Right renal pelvis (tissue), 4 donors: ENCODE measurements at regions not wholly inside any gene's neighbourhood (a gene's known extent, or its start where the extent isn't known, plus 50 kb on each side); places are given as distances from the start of the nearest gene placed in this dataset.
"Not testable (repeated sequence)": the region's sequence is repeated elsewhere in the genome, so short reads cannot be mapped to it uniquely, and the experiment has no call there.

ENCODE experiments used
- DNase-seq, 4 donors: peaks; one replicate each; pipeline ENCODE4 v3.0.0-alpha.2; 2013; ENCODE audit warnings: low read depth in 4 of 4, low spot score in 3 of 4, missing footprints in 1 of 4

DNA sequence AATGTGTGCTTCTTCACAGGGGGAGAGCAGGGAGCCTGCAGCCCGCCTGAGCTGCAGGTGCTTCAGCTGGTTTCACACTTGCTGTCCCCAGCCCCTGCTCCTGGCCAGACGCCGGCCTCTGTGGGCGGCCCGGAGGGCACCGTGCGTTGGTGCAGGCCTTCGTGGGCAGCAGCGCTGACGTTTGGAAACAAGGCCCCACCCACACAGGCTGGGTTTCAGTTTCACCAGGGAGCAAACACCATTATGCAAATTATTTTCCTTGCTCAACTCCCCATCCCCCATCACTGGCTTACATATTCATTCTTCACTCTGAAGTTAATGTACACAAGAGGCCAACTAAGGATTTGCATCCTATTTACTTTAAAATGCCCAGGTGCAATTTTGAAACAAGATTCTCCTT is 343.2 kb downstream of the BCL2L11 start:
- DNase-seq, result not testable (repeated sequence)

DNA sequence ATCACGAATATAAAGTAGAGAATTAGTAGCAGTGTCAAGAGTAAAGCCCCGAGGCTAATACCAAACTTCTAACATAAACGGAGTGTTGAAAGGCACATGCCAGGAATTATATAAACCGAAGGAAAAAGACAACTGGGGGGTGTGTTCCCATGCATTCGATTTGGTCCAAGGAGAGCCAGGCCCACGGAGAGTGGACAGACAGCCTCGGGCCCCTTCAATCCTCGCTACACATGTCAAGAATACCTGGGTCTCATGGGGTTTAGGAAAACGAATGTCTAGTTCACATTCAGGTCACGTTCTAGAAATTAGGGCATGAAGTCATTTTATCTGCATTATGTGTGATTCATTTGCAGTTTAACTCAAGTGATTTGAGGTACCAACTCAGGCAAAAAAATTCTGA is 343.7 kb downstream of the BCL2L11 start:
- DNase-seq, result not testable (repeated sequence)

DNA sequence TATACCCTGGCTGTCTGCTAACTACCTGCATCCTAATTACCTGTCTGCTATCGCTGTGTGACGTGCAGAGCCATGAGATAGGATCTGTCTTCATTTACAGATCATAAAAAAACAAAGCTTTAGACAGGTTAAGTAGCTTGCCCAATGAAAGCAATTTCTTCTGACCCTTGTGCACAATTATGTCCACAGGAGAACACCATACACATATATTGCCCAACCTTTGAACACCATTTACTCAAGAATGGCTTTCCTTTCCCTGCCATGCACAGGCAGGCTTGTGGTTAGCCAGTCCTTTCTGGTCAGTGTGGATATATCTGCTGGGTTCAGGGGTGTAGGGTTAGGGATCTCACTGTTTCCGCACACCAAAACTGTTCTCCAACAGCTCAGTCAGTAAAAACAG is 344.8 kb downstream of the BCL2L11 start:
- DNase-seq, result not testable (repeated sequence)

DNA sequence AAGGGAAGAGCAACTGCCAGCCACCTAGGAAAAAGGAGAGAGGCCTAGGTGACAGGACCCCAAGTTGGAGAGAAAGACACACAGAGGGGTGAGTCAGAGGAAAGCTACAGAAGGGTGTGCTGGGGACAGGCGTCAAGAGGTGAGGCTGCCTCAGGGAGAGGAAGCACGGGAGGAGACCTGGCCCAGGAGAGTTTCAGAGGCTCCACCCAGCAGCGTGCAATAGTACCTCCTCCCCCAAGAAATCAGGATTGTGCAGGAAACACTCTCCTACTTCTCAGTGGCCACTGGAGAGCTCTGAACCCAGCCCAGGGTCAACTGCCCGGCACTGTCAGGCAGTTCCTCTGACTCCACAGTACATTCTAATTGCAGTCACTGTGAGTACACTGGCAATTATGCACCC is 346.0 kb downstream of the BCL2L11 start:
- not testable (repeated sequence) for DNase-seq

DNA sequence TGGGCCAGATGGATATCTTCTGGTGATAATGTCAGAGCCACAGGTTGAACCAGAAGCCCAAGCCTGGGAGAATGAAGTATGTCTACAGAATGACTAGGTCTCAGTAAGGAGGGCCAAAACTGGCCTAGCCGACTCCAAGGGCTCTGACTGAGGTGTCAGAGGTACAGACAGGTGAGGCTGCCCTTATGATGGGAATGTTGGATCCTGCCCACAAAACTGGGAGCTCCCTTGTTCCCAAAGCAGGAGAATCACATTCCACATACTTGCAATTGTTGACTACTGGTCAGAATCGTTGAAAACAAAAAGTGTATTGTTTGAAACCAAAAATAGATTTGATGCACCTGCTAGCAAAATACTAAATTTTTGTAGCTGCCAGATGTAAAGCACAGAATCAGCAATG is 350.2 kb downstream of the BCL2L11 start:
- DNase-seq, result not testable (repeated sequence)

DNA sequence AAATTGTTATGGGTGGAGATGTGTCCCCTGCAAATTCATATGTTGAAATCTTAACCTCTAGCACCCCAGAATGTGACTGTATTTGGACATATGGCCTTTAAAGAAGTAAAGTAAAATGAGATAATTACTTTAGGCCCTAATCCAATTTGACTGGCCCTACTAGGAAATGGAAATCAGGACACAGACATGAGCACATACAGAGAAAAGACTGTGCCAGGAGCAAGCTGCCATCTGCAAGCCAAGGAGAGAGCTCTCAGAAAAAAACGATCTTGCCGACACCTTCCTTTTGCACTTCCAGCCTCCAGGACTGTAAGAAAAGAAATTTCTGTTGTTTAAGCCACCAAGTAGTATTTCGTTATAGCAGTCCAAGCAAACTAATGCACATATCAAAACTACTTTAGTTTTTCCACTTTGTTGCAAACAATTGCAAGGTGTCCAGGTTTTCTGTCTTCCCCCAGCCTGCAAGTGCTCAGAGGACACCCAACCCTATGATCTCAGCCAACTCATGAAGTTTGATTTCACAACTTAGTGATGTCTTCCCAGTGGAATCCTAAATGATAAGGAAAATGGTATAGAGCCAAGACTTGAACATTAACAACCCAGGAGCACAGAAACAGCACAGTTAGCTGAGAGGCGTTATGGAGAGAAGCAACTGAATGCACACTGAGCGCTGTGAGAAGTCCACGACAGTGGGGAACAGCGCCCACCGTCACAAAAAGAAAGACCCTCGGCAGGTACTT is 351.2 kb downstream of the BCL2L11 start:
- not testable (repeated sequence) for DNase-seq

DNA sequence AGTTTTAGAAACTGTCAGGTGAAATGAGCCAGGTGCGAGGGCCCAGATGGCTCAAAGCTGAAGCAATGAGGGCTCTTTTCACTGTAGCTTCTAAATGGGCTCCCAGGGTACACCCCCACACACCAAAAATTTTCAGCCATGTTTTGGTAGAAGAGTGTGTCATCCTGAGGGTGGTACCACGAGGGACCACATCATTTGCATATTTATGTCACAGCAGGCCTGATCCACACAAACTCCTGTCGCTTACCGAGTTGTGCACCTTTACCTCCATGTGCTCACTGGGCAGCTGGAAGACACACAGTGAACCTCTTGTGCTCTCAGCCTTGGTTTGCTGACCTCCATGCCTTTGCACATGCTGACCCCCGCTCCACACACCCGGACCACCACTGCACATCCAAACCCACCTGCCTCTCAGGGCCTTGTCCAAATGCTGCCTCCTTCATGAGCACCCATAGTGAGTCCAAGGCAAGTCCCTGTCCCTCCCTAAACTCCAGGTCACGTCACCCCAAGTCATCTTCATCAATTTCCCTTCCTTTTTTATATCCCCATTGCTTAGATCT is 352.2 kb downstream of the BCL2L11 start:
- DNase-seq, result not testable (repeated sequence)

DNA sequence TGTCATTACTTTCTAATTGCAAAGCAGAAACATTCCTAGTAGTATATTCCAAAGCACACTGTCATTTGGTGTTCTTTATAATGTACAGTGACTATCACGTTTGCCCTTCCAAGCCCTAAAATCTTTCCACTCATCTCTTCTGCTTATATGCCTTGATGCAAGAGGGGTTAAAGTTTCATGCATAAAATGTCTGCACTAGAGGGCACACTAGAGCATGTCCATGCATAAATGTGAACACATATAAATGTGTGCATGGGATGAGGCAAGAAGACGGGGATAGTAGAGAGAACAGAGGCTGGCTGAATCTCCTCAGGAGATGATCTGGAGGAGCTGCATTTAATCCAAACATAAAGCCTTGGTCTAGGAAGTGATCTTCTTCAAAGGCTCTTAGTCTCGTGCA is 352.8 kb downstream of the BCL2L11 start:
- DNase-seq, result not testable (repeated sequence)

DNA sequence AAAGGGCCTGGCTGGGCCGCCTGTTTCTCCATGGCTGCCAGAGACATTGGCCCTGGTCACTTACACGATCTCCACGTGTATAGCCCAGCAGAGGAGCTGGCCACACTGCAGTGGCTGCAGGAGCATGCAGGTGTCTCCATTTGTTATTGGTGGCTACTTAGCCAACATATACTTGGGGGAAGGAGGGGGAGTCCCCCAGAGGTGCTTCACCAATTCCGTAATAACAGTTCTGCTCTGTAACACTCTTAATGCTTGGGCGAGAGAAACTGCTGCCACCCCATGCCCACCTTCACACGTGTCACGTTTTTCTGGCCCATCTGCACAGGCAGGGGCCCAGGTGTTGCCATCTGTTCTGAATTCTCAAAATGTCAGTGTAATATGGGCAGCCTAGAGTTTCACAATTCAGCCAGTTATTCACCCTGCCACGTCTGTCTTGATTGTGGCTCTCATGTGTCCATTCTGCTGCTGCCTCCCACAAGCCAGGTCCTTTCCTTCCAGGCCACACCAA is 353.5 kb downstream of the BCL2L11 start:
- not testable (repeated sequence) for DNase-seq

DNA sequence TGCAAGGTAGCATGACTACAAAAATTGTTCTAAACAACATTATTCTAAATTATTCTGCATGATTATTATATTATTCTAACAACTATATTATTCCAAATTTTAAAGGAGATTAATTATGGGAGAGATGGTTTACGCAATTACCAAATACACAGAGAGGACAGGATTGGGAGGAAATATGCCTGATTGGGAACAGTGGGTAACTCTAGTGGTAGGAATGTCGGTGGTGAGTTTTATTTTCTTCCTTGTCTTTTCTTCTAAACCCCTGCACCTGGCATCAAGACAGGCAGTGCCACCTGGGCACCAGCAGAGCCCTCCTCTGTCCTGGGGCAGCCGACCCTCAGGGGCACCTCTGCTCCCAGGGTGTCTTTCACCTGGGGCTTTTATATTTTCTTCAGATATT is 357.6 kb downstream of the BCL2L11 start:
- DNase-seq, result not testable (repeated sequence)

DNA sequence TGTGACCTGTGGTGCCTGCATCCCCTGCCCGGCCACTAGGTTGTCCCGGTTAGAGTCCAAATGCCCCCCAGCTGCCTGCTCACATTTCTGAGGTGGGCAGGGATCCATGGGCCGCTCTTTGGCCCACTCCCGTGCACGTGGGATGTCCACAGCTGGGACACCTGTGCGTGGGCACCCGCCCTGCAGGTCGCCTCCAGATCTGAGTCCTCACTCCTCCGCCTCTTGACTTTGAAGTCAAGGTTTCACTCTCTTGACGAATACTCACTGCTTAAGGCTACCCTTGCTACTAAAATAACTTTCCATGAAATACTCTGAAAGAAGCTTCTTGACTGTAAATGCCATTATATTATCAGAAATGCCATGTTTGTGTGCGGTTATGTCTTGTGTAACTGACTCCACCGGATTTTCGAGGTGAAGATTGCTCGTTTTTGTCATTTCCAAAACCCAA is 358.2 kb downstream of the BCL2L11 start:
- DNase-seq, result not testable (repeated sequence)

DNA sequence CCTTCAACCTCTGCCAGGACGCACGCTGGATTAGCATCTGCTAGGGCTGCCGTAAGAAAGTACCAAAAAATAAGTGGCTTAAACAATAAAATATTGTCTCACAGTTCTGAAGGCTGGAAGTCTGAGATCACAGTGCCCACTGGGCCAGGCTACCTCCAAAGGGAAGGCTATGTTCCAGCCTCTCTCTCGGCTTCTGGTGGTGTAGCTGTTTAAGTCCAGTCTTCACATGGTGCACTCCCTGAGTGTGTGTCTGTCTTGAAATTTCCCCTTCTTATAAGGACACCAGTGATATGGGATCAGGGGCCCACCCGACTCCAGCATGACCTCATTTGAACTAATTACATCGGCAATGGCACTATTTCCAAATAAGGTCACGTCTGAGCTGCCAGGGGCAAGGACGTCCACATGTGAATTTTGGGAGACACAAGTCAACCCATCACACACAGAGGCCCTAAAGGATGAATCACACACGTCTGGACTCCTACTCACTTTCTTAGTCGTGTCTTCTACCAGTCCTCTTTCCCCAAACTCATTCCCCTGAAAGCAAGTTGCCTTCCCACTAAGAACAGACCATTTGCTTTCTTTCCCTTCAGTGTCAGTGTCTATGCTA is 359.4 kb downstream of the BCL2L11 start:
- DNase-seq, result not testable (repeated sequence)

DNA sequence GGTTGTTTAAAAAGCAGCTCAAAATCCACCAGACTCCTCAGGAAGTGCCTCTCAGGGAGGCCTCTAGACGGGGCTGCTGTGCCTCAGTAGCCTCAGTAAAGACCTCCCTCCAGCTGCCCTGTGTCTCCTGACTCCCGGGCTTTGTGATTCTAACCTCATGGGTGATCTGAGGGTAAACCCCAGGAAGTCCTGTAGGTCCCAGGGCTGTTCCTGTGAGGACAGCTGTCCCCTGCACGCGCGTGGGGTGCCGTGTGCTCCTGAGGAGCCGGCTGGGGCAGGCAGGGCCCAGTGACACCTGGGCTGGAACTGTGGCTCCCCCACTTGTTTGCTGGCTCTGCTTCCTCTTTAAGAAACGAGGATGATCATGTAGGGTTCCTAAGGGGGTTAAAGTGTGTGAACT is 359.9 kb downstream of the BCL2L11 start:
- not testable (repeated sequence) for DNase-seq

DNA sequence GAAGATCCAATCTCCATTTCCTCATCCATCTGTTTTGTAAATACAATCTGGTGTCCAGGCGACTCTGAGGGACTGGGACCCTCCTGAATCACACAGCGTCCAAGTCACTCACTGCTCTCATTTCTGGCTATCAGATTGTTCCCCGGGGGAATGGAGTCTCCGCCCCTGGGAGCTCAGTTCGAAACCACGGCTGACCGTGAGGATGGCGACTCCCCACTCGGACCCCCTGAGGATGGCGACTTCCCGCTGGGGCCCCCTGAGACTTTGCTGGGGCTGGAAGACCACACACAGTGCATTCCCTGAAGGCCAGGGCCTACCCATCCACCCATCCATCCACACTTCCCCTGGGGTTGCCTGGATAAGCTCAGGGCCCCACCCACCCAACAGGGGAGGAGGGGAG is 360.5 kb downstream of the BCL2L11 start:
- DNase-seq, result not testable (repeated sequence)

DNA sequence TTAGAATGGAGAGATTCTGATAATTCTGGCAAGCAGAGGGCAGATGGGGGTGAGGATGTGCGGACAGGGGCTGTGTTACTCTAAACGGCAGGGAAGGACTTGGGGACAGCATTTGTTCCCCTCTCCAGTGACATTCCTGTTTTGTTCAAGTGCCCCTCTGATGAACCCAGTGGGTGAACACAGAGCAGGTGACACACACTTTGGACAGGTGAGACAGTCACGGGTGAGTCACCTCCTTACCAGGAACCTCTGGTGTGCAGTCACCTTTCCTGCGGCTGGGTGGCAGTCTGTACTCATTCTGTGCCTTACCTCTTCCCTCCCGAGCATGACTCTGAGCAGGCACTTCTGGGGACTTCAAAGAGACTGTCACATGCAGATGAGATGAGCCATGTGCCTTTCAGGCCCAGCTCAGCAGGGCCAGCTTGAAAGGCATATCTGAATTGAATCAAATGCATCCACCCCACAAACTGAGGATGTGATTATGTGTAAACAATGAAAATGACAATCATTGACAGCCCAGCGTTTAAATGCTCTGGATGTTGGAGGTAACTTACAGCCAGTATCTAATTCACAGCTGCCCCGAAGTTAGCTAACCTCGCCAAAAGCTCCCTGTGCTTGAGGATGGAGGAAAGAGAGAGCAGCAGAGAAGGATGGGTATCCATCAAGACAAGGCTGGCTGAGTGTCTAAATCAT is 362.4 kb downstream of the BCL2L11 start:
- DNase-seq, result not testable (repeated sequence)

DNA sequence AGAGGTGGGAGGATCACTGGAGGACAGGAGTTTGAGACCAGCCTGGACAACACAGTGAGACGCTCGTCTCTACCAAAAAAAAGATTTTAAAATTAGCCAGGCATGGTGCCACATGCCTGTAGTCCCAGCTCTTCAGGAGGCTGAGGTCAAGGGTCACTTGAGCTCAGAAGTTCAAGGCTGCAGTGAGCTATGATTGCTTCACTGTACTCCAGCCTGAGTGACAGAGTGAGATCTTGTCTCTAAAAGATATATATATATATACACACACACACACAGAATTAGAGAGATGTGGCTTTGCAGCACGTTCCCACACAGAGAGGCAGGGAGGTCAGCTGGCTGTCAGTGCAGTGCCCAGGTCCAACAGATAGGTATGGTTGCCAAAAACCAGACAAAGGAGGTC is 363.4 kb downstream of the BCL2L11 start:
- DNase-seq, result not testable (repeated sequence)

DNA sequence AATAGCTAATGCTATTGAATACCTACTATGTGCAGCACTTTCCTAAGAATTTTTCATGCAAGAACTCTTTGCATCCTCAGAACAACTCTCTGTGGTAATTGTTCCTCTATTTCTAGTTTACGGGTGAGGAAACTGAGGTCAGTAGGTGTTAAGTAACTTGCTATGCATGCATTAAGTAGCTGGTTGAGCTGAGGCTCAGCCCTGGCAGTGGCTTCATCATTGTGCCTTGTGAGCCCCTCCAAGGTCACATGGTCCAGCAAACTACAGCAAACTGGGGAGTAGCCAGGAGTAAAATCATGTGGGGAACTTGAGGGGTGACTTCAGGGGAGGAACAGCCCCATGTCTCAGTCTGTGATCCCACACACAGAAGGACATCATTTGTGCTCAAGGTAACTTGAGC is 365.2 kb downstream of the BCL2L11 start:
- not testable (repeated sequence) for DNase-seq

DNA sequence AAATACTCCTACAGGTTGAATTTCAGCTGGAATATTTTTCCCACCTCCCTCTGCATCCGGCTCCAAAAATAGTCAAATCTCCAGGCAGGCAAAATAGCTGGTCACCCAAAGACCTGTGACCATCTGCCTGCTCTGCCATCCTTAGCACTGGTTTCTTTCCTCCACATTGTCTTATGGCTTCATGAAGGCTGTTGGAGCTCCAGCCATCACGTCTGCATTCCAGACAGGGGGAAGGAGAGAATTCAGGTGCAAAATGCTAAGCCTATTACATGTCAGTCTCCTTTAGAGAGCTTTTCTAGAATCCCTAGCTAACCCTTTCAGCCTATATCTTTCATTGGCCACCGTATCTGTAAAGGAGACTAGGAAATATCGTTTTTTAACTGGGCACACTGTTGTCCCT is 367.7 kb downstream of the BCL2L11 start:
- DNase-seq, result not testable (repeated sequence)

DNA sequence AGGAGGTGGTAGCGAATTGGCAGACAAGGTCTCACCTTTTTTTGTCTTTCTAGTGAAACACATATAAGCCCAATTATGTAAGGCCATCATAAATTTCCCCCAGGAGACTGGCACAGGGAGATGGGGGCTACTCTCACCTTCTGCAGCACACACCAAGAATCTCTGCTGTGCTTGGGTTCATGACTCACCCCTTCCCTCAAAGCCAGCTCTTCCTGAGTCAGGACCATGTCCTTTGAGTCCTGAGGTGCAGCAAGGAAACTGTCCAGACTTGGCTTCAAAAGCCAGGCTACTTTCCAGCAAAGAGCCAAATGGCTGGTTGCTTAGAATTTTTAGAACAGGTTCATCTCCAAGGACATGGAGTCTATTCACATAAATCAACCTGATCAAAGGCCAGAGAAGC is 368.7 kb downstream of the BCL2L11 start:
- DNase-seq, result not testable (repeated sequence)

DNA sequence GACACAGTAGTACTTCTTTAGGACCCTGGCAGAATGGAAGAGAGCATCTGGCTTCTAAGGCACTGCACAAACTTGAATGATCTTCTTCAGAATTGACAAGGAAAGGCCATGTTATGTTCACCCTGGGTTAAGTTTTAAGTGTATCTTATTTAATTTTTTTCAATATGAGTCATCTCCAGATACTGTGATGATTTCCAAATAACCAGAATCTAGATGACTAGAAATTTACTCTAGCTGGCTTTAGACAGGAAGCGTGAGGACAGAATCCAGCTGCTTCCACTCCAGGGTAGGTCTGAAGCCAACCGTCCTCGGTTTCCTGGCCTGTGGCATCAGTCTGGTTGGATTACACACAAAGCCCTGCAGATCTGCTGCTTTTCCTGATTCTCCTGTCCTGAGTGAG is 370.5 kb downstream of the BCL2L11 start:
- DNase-seq, result not testable (repeated sequence)

DNA sequence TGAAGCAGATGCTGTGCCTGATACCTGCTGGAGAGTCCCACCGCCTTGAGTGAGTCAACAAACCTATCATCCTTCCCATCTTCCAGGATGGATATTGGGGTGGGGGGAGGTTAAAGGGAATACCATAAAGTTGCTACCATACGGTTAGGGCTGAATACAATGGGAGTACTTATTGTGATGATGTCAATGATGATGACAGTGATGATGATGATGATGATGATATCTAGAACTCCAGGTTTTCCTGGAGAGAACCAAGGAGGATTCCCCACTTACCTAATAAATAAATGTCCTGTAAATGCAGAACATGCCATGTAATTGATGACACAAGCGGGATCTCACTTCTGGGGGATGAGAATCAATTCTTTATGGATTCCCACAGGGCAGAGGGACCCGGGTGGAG is 370.9 kb downstream of the BCL2L11 start:
- not testable (repeated sequence) for DNase-seq
